ENCODE measurements at regions not wholly inside any gene's neighbourhood (a gene's known extent, or its start where the extent isn't known, plus 50 kb on each side); places are given as distances from the start of the nearest gene placed in this dataset.

GRCh38 chr11:25991476-25991875, 340.5 kb upstream of the ANO3 start:
- H3K9me3 ChIP-seq (ENCODE audit: control insufficient read depth, insufficient read depth, low read depth, low read length): no peaks in the 10 kb centered on the region
- no peak overlapping the region for H3K4me3 ChIP-seq (ENCODE audit: low read depth, low read length)
- H3K9ac ChIP-seq (ENCODE audit: low read length): no peak overlapping the region
- H3K27ac ChIP-seq (ENCODE audit: low read depth, low read length): no peak overlapping the region
- no peaks in the 10 kb centered on the region for H3K4me1 ChIP-seq (ENCODE audit: control insufficient read depth, insufficient read depth, low read length)
- H3K36me3 ChIP-seq (ENCODE audit: control insufficient read depth, insufficient read depth, low read length): no peaks in the 10 kb centered on the region
- H3K27me3 ChIP-seq (ENCODE audit: control insufficient read depth, insufficient read depth, low read length): no peaks in the 10 kb centered on the region

GRCh38 chr11:25992294-25992693, 339.6 kb upstream of the ANO3 start:
- Histone ChIP-seq H3K27me3 (ENCODE audit: control insufficient read depth, insufficient read depth, low read length) (no peaks in the 10 kb centered on the region), H3K9me3 (ENCODE audit: control insufficient read depth, insufficient read depth, low read depth, low read length) (no peaks in the 10 kb centered on the region), H3K27ac (ENCODE audit: low read depth, low read length) (no peak overlapping the region), H3K4me1 (ENCODE audit: control insufficient read depth, insufficient read depth, low read length) (no peaks in the 10 kb centered on the region), H3K36me3 (ENCODE audit: control insufficient read depth, insufficient read depth, low read length) (no peaks in the 10 kb centered on the region), H3K9ac (ENCODE audit: low read length) (no peak overlapping the region), H3K4me3 (ENCODE audit: low read depth, low read length) (no peak overlapping the region)

GRCh38 chr11:25993016-25993415, 338.9 kb upstream of the ANO3 start:
- no peak overlapping the region for H3K27ac ChIP-seq (ENCODE audit: low read depth, low read length)
- H3K27me3 ChIP-seq (ENCODE audit: control insufficient read depth, insufficient read depth, low read length): no peaks in the 10 kb centered on the region
- no peak overlapping the region for H3K4me3 ChIP-seq (ENCODE audit: low read depth, low read length)
- H3K9me3 ChIP-seq (ENCODE audit: control insufficient read depth, insufficient read depth, low read depth, low read length): no peaks in the 10 kb centered on the region
- no peak overlapping the region for H3K9ac ChIP-seq (ENCODE audit: low read length)
- no peaks in the 10 kb centered on the region for H3K4me1 ChIP-seq (ENCODE audit: control insufficient read depth, insufficient read depth, low read length)
- H3K36me3 ChIP-seq (ENCODE audit: control insufficient read depth, insufficient read depth, low read length): no peaks in the 10 kb centered on the region

- Histone ChIP-seq H3K27ac (ENCODE audit: low read depth, low read length) (no peak overlapping the region), H3K9me3 (ENCODE audit: control insufficient read depth, insufficient read depth, low read depth, low read length) (no peaks in the 10 kb centered on the region), H3K9ac (ENCODE audit: low read length) (no peak overlapping the region), H3K4me3 (ENCODE audit: low read depth, low read length) (no peak overlapping the region), H3K4me1 (ENCODE audit: control insufficient read depth, insufficient read depth, low read length) (no peaks in the 10 kb centered on the region), H3K27me3 (ENCODE audit: control insufficient read depth, insufficient read depth, low read length) (no peaks in the 10 kb centered on the region), H3K36me3 (ENCODE audit: control insufficient read depth, insufficient read depth, low read length) (no peaks in the 10 kb centered on the region)
These were observed 320.5 kb upstream of the ANO3 start for GRCh38 chr11:26011474-26011873.

- no peak overlapping the region for H3K4me3 ChIP-seq (ENCODE audit: low read depth, low read length)
- no peaks in the 10 kb centered on the region for H3K9me3 ChIP-seq (ENCODE audit: control insufficient read depth, insufficient read depth, low read depth, low read length)
- no peaks in the 10 kb centered on the region for H3K36me3 ChIP-seq (ENCODE audit: control insufficient read depth, insufficient read depth, low read length)
- no peaks in the 10 kb centered on the region for H3K27me3 ChIP-seq (ENCODE audit: control insufficient read depth, insufficient read depth, low read length)
- H3K4me1 ChIP-seq (ENCODE audit: control insufficient read depth, insufficient read depth, low read length): no peaks in the 10 kb centered on the region
- no peak overlapping the region for H3K27ac ChIP-seq (ENCODE audit: low read depth, low read length)
- no peak overlapping the region for H3K9ac ChIP-seq (ENCODE audit: low read length)
These were observed 317.3 kb upstream of the ANO3 start for GRCh38 chr11:26014456-26015115.

DNA sequence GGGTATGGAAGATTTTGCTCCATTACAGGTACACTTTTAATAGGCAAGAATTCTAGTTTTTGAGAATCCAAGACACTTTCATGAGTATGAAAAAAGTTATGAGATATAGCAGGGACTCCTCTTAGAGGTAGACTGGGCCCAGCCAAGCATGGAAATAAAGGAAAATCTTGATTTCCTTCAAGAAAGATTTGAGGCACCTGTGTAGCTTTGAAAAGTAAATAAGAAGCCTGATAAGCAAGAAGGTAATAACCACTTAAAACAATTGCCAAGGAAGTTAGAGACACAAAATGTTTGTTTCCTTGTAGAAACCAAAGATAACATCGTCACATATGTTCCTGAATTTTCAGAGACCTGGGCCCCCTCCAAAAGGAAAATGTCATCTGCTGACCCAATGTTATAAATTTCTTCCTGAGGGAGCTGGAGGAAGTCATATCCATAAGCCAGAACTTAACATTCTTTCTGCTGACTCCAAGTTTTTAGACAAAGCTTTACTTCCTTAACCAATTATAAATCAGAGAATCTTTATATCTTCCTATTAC, 314.5 kb upstream of the ANO3 start:
- Histone ChIP-seq H3K4me3 (ENCODE audit: low read depth, low read length) (no peak overlapping the region), H3K9ac (ENCODE audit: low read length) (no peak overlapping the region), H3K27me3 (ENCODE audit: control insufficient read depth, insufficient read depth, low read length) (no peaks in the 10 kb centered on the region), H3K36me3 (ENCODE audit: control insufficient read depth, insufficient read depth, low read length) (no peaks in the 10 kb centered on the region), H3K9me3 (ENCODE audit: control insufficient read depth, insufficient read depth, low read depth, low read length) (no peaks in the 10 kb centered on the region), H3K4me1 (ENCODE audit: control insufficient read depth, insufficient read depth, low read length) (no peaks in the 10 kb centered on the region), H3K27ac (ENCODE audit: low read depth, low read length) (no peak overlapping the region)

DNA sequence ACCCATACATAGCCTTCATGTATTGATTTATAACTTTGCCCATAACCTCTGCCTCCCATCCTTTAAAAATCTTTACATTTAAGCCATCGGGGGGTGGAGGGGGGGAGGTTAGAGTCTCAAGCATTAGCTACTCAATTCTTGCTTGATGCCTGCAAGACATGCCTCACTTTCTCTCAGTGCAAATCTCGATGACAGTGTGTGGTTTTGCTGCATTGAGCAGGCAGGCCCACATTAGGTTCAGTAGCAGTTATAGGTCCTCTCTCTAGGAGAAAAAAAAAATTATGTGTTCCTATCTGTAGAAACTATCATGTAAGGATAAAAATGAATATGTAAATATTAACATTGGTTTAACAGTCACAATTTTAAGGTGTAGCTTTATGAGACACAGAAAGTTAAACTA, 314.0 kb upstream of the ANO3 start:
- no peaks in the 10 kb centered on the region for H3K9me3 ChIP-seq (ENCODE audit: control insufficient read depth, insufficient read depth, low read depth, low read length)
- H3K27me3 ChIP-seq (ENCODE audit: control insufficient read depth, insufficient read depth, low read length): no peaks in the 10 kb centered on the region
- no peak overlapping the region for H3K4me3 ChIP-seq (ENCODE audit: low read depth, low read length)
- no peaks in the 10 kb centered on the region for H3K36me3 ChIP-seq (ENCODE audit: control insufficient read depth, insufficient read depth, low read length)
- no peak overlapping the region for H3K27ac ChIP-seq (ENCODE audit: low read depth, low read length)
- no peaks in the 10 kb centered on the region for H3K4me1 ChIP-seq (ENCODE audit: control insufficient read depth, insufficient read depth, low read length)
- H3K9ac ChIP-seq (ENCODE audit: low read length): no peak overlapping the region

GRCh38 chr11:26018336-26018735, 313.6 kb upstream of the ANO3 start:
- Histone ChIP-seq H3K9ac (ENCODE audit: low read length) (no peak overlapping the region), H3K27ac (ENCODE audit: low read depth, low read length) (no peak overlapping the region)

DNA sequence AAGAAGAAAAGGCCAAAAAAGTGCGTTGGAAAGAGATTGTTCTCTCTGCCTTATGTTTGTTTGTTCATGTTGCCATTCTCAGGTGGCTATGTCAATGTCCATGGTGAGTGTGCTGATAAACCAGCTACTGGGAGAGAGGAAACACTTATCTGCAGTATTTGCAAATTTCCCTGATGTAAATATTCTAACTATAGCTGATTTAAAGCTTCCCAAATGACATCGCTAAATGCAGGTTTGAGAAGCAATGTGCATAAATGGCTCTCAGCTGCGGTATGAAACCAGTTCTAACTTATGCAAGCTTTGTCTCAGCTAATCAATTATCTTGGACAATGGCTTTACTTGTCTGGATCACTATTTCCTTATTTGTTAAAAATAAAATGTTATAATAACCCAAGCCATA, 312.5 kb upstream of the ANO3 start:
- Histone ChIP-seq H3K4me1 (ENCODE audit: control insufficient read depth, insufficient read depth, low read length) (no peaks in the 10 kb centered on the region), H3K27me3 (ENCODE audit: control insufficient read depth, insufficient read depth, low read length) (no peaks in the 10 kb centered on the region), H3K4me3 (ENCODE audit: low read depth, low read length) (no peak overlapping the region), H3K9me3 (ENCODE audit: control insufficient read depth, insufficient read depth, low read depth, low read length) (no peaks in the 10 kb centered on the region), H3K36me3 (ENCODE audit: control insufficient read depth, insufficient read depth, low read length) (no peaks in the 10 kb centered on the region), H3K9ac (ENCODE audit: low read length) (no peak overlapping the region), H3K27ac (ENCODE audit: low read depth, low read length) (no peak overlapping the region)

More at GRCh38 chr11:26018336-26018735, 313.6 kb upstream of the ANO3 start:
- H3K4me3 ChIP-seq (ENCODE audit: low read depth, low read length): no peak overlapping the region
- H3K27me3 ChIP-seq (ENCODE audit: control insufficient read depth, insufficient read depth, low read length): no peaks in the 10 kb centered on the region
- no peaks in the 10 kb centered on the region for H3K9me3 ChIP-seq (ENCODE audit: control insufficient read depth, insufficient read depth, low read depth, low read length)
- H3K36me3 ChIP-seq (ENCODE audit: control insufficient read depth, insufficient read depth, low read length): no peaks in the 10 kb centered on the region
- no peaks in the 10 kb centered on the region for H3K4me1 ChIP-seq (ENCODE audit: control insufficient read depth, insufficient read depth, low read length)

DNA sequence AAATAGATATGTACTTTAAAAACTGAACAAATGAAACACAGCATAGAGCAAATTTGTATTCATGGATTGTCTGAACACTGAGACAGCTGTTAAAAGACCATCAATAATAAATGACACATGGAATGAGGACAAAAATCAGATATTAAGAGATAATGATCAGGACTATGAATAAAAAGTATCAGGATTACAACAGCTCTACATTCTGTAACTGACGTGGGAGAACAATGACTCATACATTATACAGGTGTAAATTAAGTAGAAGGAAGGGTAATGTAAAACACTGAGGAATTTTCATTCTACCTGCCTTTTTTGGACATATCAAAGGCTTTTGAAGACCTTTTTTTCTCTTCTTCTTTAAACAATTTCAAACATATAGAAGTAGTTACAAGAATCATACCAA, 310.9 kb upstream of the ANO3 start:
- Histone ChIP-seq H3K4me3 (ENCODE audit: low read depth, low read length) (no peak overlapping the region), H3K27ac (ENCODE audit: low read depth, low read length) (no peak overlapping the region), H3K27me3 (ENCODE audit: control insufficient read depth, insufficient read depth, low read length) (no peaks in the 10 kb centered on the region), H3K9ac (ENCODE audit: low read length) (no peak overlapping the region), H3K36me3 (ENCODE audit: control insufficient read depth, insufficient read depth, low read length) (no peaks in the 10 kb centered on the region), H3K9me3 (ENCODE audit: control insufficient read depth, insufficient read depth, low read depth, low read length) (no peaks in the 10 kb centered on the region), H3K4me1 (ENCODE audit: control insufficient read depth, insufficient read depth, low read length) (no peaks in the 10 kb centered on the region)

DNA sequence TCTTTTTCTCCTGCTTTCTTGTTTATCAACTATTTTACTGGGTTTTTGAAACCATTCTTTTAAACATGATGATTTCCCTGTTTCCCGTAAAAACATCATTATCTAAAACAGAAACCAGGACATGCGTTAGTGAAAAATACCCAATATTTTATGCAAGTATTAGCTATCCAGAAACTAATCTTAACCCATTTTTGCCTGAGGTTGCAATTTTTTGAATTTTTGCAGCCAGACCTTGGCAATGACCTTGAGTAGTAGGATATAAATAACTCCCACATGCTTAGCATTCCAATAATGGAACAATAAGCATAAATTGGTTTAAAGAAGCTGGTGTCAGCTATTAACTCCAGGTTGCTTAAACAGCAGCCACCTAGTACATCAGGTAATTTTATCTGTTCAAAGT, 308.9 kb upstream of the ANO3 start:
- no peak overlapping the region for H3K9ac ChIP-seq (ENCODE audit: low read length)
- no peaks in the 10 kb centered on the region for H3K27me3 ChIP-seq (ENCODE audit: control insufficient read depth, insufficient read depth, low read length)
- peaks cover under 1% of the 10 kb centered on the region; the same call in 1 of the 2 replicates for H3K4me1 ChIP-seq (ENCODE audit: control insufficient read depth, insufficient read depth, low read length)
- no peak overlapping the region for H3K4me3 ChIP-seq (ENCODE audit: low read depth, low read length)
- no peaks in the 10 kb centered on the region for H3K36me3 ChIP-seq (ENCODE audit: control insufficient read depth, insufficient read depth, low read length)
- H3K9me3 ChIP-seq (ENCODE audit: control insufficient read depth, insufficient read depth, low read depth, low read length): no peaks in the 10 kb centered on the region
- no peak overlapping the region for H3K27ac ChIP-seq (ENCODE audit: low read depth, low read length)
